K562 (cell line): ENCODE measurements at regions not wholly inside any gene's neighbourhood (a gene's known extent, or its start where the extent isn't known, plus 50 kb on each side); places are given as distances from the start of the nearest gene placed in this dataset.

Experiments used
- ATAC-seq: fragments of 200-7000 bp; cut with Tn5 transposase; 3 replicates; pipeline ENCODE4 v1.9.1; 2020; ENCODE audit warnings: moderate library complexity
- BruUV-seq: library from RNA; stranded (reverse); fragments of 400-500 nt; replicated peaks from 2 replicates; lab custom pipeline; 2021; lab: Mats Ljungman, UMichigan
- CTCF ChIA-PET: fragments of 300-600 bp; formaldehyde crosslinking; extraction: SDS; loops from one replicate; lab custom pipeline; 2021; ENCODE audit warnings: low intra/inter-chr PET ratio; lab: Yijun Ruan, JAX
- POLR2A ChIA-PET: fragments of 300-600, 350-650 bp; sonication (Branson Sonifier 250); formaldehyde crosslinking; extraction: SDS; loops from one replicate; lab custom pipeline; 2021; ENCODE audit warnings: antibody characterized with exemption, inconsistent platforms; lab: Yijun Ruan, JAX
- DNase-seq, 4 experiments: peaks; one replicate each; pipeline versions ENCODE4 v3.0.0 to v3.0.0-alpha.2; 2011 to 2018; ENCODE audit warnings: low spot score in 3 of 4, mixed read lengths in 3 of 4; ENCODE audit errors: extremely low read depth in 1 of 4
- FAIRE-seq: peaks from 2 replicates; lab custom pipeline; 2011; peaks lifted over from hg19 to GRCh38; lab: Jason Lieb, UNC
- H2AFZ ChIP-seq: 2 replicates; pipeline ENCODE4 v1.6.0; 2011; ENCODE audit warnings: low read depth, low read length, control low read depth, inconsistent platforms
- H3K27ac ChIP-seq: fragments of 200-600 bp; 3 replicates; pipeline ENCODE4 v1.8.0; 2011; ENCODE audit warnings: low read depth, mild to moderate bottlenecking, control low read depth, inconsistent platforms, low read length, moderate library complexity, mixed read lengths; ENCODE audit errors: extremely low read depth
- H3K27me3 ChIP-seq, 2 experiments: fragments of 300-600 bp in 1 of 2; 2 replicates in 1 of 2; 3 replicates in 1 of 2; pipeline versions ENCODE4 v1.6.0 to v1.8.0; 2011; ENCODE audit warnings: inconsistent platforms in 2 of 2, low read length in 2 of 2, mild to moderate bottlenecking in 1 of 2, mixed read lengths in 1 of 2, moderate library complexity in 1 of 2; ENCODE audit not compliant: control insufficient read depth in 2 of 2, insufficient read depth in 2 of 2
- H3K36me3 ChIP-seq: fragments of 300-600 bp; 3 replicates; pipeline ENCODE4 v1.8.0; 2011; ENCODE audit warnings: mild to moderate bottlenecking, low read length, inconsistent platforms; ENCODE audit not compliant: control insufficient read depth, insufficient read depth
- H3K4me1 ChIP-seq, 2 experiments: fragments of 200-600 bp in 1 of 2; replicated peaks in 1 of 2; 2 replicates in 1 of 2; 3 replicates in 1 of 2; pipeline versions ENCODE4 v1.5.1 to v1.8.0; 2011; ENCODE audit warnings: inconsistent platforms in 2 of 2, low read length in 2 of 2, mild to moderate bottlenecking in 1 of 2, mixed read lengths in 1 of 2, moderate library complexity in 1 of 2; ENCODE audit not compliant: control insufficient read depth in 2 of 2, insufficient read depth in 2 of 2
- H3K4me2 ChIP-seq: 2 replicates; pipeline ENCODE4 v1.6.1; 2011; ENCODE audit warnings: low read length, control low read depth, inconsistent platforms, mixed read lengths; ENCODE audit not compliant: insufficient read depth
- H3K4me3 ChIP-seq: fragments of 200-600 bp; sonication (generic), shearing (Covaris generic); 2 replicates; pipeline ENCODE4 v1.5.1; 2016; ENCODE audit warnings: control low read depth, inconsistent platforms
- H3K79me2 ChIP-seq: fragments of 200-600 bp; 3 replicates; pipeline ENCODE4 v1.8.0; 2011; ENCODE audit warnings: low read length, inconsistent platforms; ENCODE audit not compliant: control insufficient read depth, insufficient read depth
- H3K9ac ChIP-seq, 2 experiments: 2 replicates each; pipeline versions ENCODE4 v1.6.0 to v1.6.1; 2011; ENCODE audit warnings: low read depth in 2 of 2, low read length in 2 of 2, control low read depth in 1 of 2, inconsistent platforms in 1 of 2, mild to moderate bottlenecking in 1 of 2, mixed read lengths in 1 of 2; ENCODE audit not compliant: insufficient read depth in 1 of 2
- H3K9me1 ChIP-seq: one replicate; pipeline ENCODE4 v1.6.0; 2011; ENCODE audit warnings: inconsistent platforms, mild to moderate bottlenecking, low read length, moderate library complexity; ENCODE audit not compliant: control insufficient read depth, insufficient read depth
- H3K9me3 ChIP-seq: replicated peaks from 2 replicates; pipeline ENCODE4 v1.5.1; 2011; ENCODE audit warnings: low read depth, low read length, inconsistent platforms; ENCODE audit not compliant: control insufficient read depth, insufficient read depth
- H4K20me1 ChIP-seq: replicated peaks from 2 replicates; pipeline ENCODE4 v1.6.1; 2011; ENCODE audit warnings: low read length, inconsistent platforms, mixed read lengths; ENCODE audit not compliant: control insufficient read depth, insufficient read depth
- ATF1 ChIP-seq, 2 experiments: fragments of 450-650 bp in 1 of 2; IDR thresholded peaks; 2 replicates each; pipeline ENCODE4 v1.6.1; 2016; ENCODE audit warnings: missing compliant biosample characterization in 1 of 2, missing genetic modification characterization in 1 of 2
- DDX20 ChIP-seq: fragments of 450-650 bp; IDR thresholded peaks from 2 replicates; pipeline ENCODE4 v1.6.1; 2016; ENCODE audit warnings: missing genetic modification characterization, low read depth, mild to moderate bottlenecking, missing compliant biosample characterization, moderate library complexity
- MXI1 ChIP-seq: IDR thresholded peaks from 2 replicates; pipeline ENCODE4 v1.6.1; 2011; ENCODE audit warnings: low read depth, mild to moderate bottlenecking, improper control_type of control experiment, low read length
- NCOR1 ChIP-seq: fragments of 450-650 bp; IDR thresholded peaks from 2 replicates; pipeline ENCODE4 v1.6.1; 2016; ENCODE audit warnings: mild to moderate bottlenecking, moderate library complexity
- NR2C2 ChIP-seq, 2 experiments: fragments of 200-800 bp in 1 of 2; sonication (Bioruptor generic) in 1 of 2; sonication (generic) in 1 of 2; formaldehyde crosslinking in 1 of 2; IDR thresholded peaks; 2 replicates each; pipeline versions ENCODE4 v1.6.1 to v1.8.0; 2016 to 2022; ENCODE audit warnings: mild to moderate bottlenecking in 1 of 2, missing compliant biosample characterization in 1 of 2, missing genetic modification characterization in 1 of 2, missing genetic modification reagents in 1 of 2
- PHB ChIP-seq: fragments of 250-450 bp; sonication (Bioruptor Pico); IDR thresholded peaks from 2 replicates; pipeline ENCODE4 v1.5.0; 2021
- SRSF7 ChIP-seq: fragments of 200-400 bp; formaldehyde crosslinking; optimal IDR thresholded peaks from 2 replicates; pipeline ENCODE3; 2017; ENCODE audit warnings: mild to moderate bottlenecking, low read depth, low read length
- ZFX ChIP-seq: sonication (generic); formaldehyde crosslinking; IDR thresholded peaks from 2 replicates; pipeline ENCODE4 v1.8.0; 2022; ENCODE audit warnings: mild to moderate bottlenecking, missing genetic modification reagents, moderate library complexity
- ZNF263 ChIP-seq: sonication (generic); formaldehyde crosslinking; IDR thresholded peaks from 2 replicates; pipeline ENCODE4 v1.8.0; 2022; ENCODE audit warnings: mild to moderate bottlenecking, missing genetic modification reagents, borderline replicate concordance
- WGBS: fragments of 100-300 bp; shearing (Covaris generic); methylation state at CpG from one replicate; pipeline ENCODE4 v1.1.6; 2016; ENCODE audit warnings: low coverage, mixed read lengths; ENCODE audit not compliant: insufficient coverage; ENCODE audit errors: missing lambda C conversion rate; 5-methylcytosine and 5-hydroxymethylcytosine counted together
- in situ Hi-C: fragments of 300-500 bp; cut with MboI; formaldehyde crosslinking; loops from 4 replicates; pipeline ENCODE4 v1.15.0; 2018; ENCODE audit warnings: inconsistent platforms, mixed read lengths
- intact Hi-C: fragments of 100-400 bp; cut with micrococcal nuclease; formaldehyde crosslinking; loops from 2 replicates; pipeline ENCODE4 v1.14.2; 2022
- TF ChIP-seq, protein P1 (sequence below): fragments of 450-650 bp; IDR thresholded peaks from 2 replicates; pipeline ENCODE4 v1.6.1; 2016; ENCODE audit warnings: low read depth, mild to moderate bottlenecking, moderate library complexity
- TF ChIP-seq, protein P2 (sequence below): sonication (generic); formaldehyde crosslinking; IDR thresholded peaks from 2 replicates; pipeline ENCODE4 v1.8.1; 2022; ENCODE audit warnings: missing genetic modification reagents
- TF ChIP-seq, protein P3 (sequence below): fragments of 450-650 bp; IDR thresholded peaks from 2 replicates; pipeline ENCODE4 v1.6.1; 2016; ENCODE audit warnings: mild to moderate bottlenecking
- TF ChIP-seq, protein P4 (sequence below), 2 experiments: fragments of 450-650 bp in 1 of 2; IDR thresholded peaks; 2 replicates each; pipeline ENCODE4 v1.6.1; 2011 to 2017; ENCODE audit warnings: low read depth in 2 of 2, antibody characterized with exemption in 1 of 2, borderline replicate concordance in 1 of 2, low read length in 1 of 2, mild to moderate bottlenecking in 1 of 2, mixed read lengths in 1 of 2; ENCODE audit not compliant: control insufficient read depth in 1 of 2

DNA sequence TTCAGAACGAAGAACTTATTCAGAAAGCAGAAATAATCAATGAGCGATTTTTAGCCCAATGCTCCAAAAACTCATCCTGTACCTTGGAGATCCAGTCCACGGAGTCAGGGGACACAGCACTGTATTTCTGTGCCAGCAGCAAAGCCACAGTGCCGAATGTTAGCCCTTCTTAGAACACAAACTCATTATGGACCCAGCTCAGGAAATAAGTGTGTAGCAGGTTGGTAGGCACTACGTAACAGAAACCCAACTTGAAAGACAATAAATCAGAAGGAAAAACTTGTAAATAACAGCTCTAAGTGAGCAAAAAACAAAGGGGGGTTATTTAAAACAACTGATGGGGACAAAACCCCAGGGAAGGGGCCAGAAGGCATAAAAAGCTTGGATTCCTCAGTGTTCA lies 112.0 kb upstream of the PRSS1 start:
- no peaks in the 10 kb centered on the region for H4K20me1 ChIP-seq
- H3K4me3 ChIP-seq: no peak overlapping the region
- H3K4me2 ChIP-seq: no peak overlapping the region
- POLR2A ChIA-PET: interaction anchor here (0.9 to 1.0 kb wide), 2 partner anchors 10 to 19 kb away, joined by 3 read pairs; no protein-coding TSS in a partner anchor
- CTCF ChIA-PET: no interaction called here
- H3K27ac ChIP-seq: no peak overlapping the region
- H3K9me1 ChIP-seq: no peaks in the 10 kb centered on the region
- ATAC-seq: no peak
- FAIRE-seq: no peak
- H3K9me3 ChIP-seq: no peaks in the 10 kb centered on the region
- H2AFZ ChIP-seq: no peak overlapping the region
- no peaks in the 10 kb centered on the region for H3K36me3 ChIP-seq
- no peak overlapping the region for H3K9ac ChIP-seq
- H3K4me1 ChIP-seq: no peaks in the 10 kb centered on the region
- no peaks in the 10 kb centered on the region for H3K79me2 ChIP-seq
- in situ Hi-C loops: loop anchor here (25.0 kb wide), 2 partner anchors 150 to 375 kb away; no protein-coding TSS in a partner anchor
- 2% methylated on average over 5 of the region's 5 CpGs for WGBS
- DNase-seq: no peak
- intact Hi-C loops: loop anchor here (10.0 kb wide), 2 partner anchors 178 to 578 kb away; no protein-coding TSS in a partner anchor
- peaks cover 0 to 5% of the 10 kb centered on the region in 2 experiments; a peak in 1 of 5 replicates for H3K27me3 ChIP-seq
- no TSS peak for BruUV-seq
- TF ChIP-seq NR2C2 (CRISPR knock-in tag; IDR thresholded peaks at IDR 0.05) (no peak), NR2C2 (tag; IDR thresholded peaks at IDR 0.05) (no peak), MXI1 (no peak), ATF1 (CRISPR knock-in tag; IDR thresholded peaks at IDR 0.05) (no peak), ATF1 (tag; IDR thresholded peaks at IDR 0.05) (no peak), PHB (CRISPR knock-in tag) (no peak), NCOR1 (no peak), SRSF7 (no peak), ZNF263 (CRISPR knock-in tag) (no peak), ZFX (no peak), DDX20 (tag) (no peak)
- TF ChIP-seq, protein P1, sequence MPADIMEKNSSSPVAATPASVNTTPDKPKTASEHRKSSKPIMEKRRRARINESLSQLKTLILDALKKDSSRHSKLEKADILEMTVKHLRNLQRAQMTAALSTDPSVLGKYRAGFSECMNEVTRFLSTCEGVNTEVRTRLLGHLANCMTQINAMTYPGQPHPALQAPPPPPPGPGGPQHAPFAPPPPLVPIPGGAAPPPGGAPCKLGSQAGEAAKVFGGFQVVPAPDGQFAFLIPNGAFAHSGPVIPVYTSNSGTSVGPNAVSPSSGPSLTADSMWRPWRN: no peak
- TF ChIP-seq, protein P2, sequence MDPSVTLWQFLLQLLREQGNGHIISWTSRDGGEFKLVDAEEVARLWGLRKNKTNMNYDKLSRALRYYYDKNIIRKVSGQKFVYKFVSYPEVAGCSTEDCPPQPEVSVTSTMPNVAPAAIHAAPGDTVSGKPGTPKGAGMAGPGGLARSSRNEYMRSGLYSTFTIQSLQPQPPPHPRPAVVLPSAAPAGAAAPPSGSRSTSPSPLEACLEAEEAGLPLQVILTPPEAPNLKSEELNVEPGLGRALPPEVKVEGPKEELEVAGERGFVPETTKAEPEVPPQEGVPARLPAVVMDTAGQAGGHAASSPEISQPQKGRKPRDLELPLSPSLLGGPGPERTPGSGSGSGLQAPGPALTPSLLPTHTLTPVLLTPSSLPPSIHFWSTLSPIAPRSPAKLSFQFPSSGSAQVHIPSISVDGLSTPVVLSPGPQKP (CRISPR knock-in tag): no peak
- TF ChIP-seq, protein P3, sequence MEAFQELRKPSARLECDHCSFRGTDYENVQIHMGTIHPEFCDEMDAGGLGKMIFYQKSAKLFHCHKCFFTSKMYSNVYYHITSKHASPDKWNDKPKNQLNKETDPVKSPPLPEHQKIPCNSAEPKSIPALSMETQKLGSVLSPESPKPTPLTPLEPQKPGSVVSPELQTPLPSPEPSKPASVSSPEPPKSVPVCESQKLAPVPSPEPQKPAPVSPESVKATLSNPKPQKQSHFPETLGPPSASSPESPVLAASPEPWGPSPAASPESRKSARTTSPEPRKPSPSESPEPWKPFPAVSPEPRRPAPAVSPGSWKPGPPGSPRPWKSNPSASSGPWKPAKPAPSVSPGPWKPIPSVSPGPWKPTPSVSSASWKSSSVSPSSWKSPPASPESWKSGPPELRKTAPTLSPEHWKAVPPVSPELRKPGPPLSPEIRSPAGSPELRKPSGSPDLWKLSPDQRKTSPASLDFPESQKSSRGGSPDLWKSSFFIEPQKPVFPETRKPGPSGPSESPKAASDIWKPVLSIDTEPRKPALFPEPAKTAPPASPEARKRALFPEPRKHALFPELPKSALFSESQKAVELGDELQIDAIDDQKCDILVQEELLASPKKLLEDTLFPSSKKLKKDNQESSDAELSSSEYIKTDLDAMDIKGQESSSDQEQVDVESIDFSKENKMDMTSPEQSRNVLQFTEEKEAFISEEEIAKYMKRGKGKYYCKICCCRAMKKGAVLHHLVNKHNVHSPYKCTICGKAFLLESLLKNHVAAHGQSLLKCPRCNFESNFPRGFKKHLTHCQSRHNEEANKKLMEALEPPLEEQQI: no peak
- TF ChIP-seq, protein P4, sequence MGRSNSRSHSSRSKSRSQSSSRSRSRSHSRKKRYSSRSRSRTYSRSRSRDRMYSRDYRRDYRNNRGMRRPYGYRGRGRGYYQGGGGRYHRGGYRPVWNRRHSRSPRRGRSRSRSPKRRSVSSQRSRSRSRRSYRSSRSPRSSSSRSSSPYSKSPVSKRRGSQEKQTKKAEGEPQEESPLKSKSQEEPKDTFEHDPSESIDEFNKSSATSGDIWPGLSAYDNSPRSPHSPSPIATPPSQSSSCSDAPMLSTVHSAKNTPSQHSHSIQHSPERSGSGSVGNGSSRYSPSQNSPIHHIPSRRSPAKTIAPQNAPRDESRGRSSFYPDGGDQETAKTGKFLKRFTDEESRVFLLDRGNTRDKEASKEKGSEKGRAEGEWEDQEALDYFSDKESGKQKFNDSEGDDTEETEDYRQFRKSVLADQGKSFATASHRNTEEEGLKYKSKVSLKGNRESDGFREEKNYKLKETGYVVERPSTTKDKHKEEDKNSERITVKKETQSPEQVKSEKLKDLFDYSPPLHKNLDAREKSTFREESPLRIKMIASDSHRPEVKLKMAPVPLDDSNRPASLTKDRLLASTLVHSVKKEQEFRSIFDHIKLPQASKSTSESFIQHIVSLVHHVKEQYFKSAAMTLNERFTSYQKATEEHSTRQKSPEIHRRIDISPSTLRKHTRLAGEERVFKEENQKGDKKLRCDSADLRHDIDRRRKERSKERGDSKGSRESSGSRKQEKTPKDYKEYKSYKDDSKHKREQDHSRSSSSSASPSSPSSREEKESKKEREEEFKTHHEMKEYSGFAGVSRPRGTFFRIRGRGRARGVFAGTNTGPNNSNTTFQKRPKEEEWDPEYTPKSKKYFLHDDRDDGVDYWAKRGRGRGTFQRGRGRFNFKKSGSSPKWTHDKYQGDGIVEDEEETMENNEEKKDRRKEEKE (IDR thresholded peaks at IDR 0.05; ENCODE audit: borderline replicate concordance in 1 of 2, control insufficient read depth in 1 of 2, low read depth in 2 of 2, low read length in 1 of 2): no peak
